CD14-positive monocyte (primary cell): ENCODE measurements at regions not wholly inside any gene's neighbourhood (a gene's known extent, or its start where the extent isn't known, plus 50 kb on each side); places are given as distances from the start of the nearest gene placed in this dataset.

Experiments used
- DNase-seq, 3 donors: peaks; one replicate each; pipeline ENCODE4 v3.0.0-alpha.2; 2011 to 2022
- H2AFZ ChIP-seq: 2 replicates; pipeline ENCODE4 v1.6.0; 2012; ENCODE audit warnings: mild to moderate bottlenecking, low read depth, low read length, inconsistent platforms; ENCODE audit not compliant: insufficient read depth, poor library complexity, severe bottlenecking
- H3K27ac ChIP-seq, 2 donors: 1 replicate in 1 of 2; 2 replicates in 1 of 2; pipeline ENCODE4 v1.5.1; 2012 to 2013; ENCODE audit warnings: low read length in 2 of 2, control low read depth in 1 of 2, inconsistent platforms in 1 of 2, low read depth in 1 of 2, mild to moderate bottlenecking in 1 of 2
- H3K27me3 ChIP-seq, 2 donors: one replicate each; pipeline versions ENCODE4 v1.6.0 to v1.6.1; 2011 to 2013; ENCODE audit warnings: low read length in 2 of 2; ENCODE audit not compliant: control insufficient read depth in 2 of 2, insufficient read depth in 2 of 2
- H3K36me3 ChIP-seq, 2 donors: replicated peaks in 1 of 2; 1 replicate in 1 of 2; 2 replicates in 1 of 2; pipeline versions ENCODE4 v1.5.1 to v1.6.1; 2012 to 2013; ENCODE audit warnings: low read length in 2 of 2, control low read depth in 1 of 2, inconsistent platforms in 1 of 2, mild to moderate bottlenecking in 1 of 2; ENCODE audit not compliant: insufficient read depth in 2 of 2, control insufficient read depth in 1 of 2
- H3K4me1 ChIP-seq, 2 donors: 1 replicate in 1 of 2; 2 replicates in 1 of 2; pipeline versions ENCODE4 v1.5.1 to v1.6.1; 2012 to 2013; ENCODE audit warnings: low read length in 2 of 2, control low read depth in 1 of 2, inconsistent platforms in 1 of 2, mild to moderate bottlenecking in 1 of 2, moderate library complexity in 1 of 2; ENCODE audit not compliant: insufficient read depth in 2 of 2, control insufficient read depth in 1 of 2
- H3K4me2 ChIP-seq: replicated peaks from 2 replicates; pipeline ENCODE3; 2012; ENCODE audit warnings: low read length, moderate library complexity, mild to moderate bottlenecking; ENCODE audit not compliant: poor library complexity, severe bottlenecking; ENCODE audit errors: extremely low read depth
- H3K4me3 ChIP-seq, 3 experiments: fragments of 200-600 bp in 1 of 3; sonication (generic) in 1 of 3; replicated peaks in 1 of 3; 1 replicate in 2 of 3; 2 replicates in 1 of 3; pipeline ENCODE4 v1.5.1; 2011 to 2013; ENCODE audit warnings: low read length in 3 of 3, mild to moderate bottlenecking in 3 of 3, control low read depth in 2 of 3, low read depth in 2 of 3, inconsistent platforms in 1 of 3, moderate library complexity in 1 of 3
- H3K79me2 ChIP-seq: 2 replicates; pipeline ENCODE4 v1.6.0; 2012; ENCODE audit warnings: mild to moderate bottlenecking, control low read depth, inconsistent platforms, low read length, moderate library complexity; ENCODE audit not compliant: insufficient read depth
- H3K9ac ChIP-seq: 2 replicates; pipeline ENCODE4 v1.6.0; 2017; ENCODE audit warnings: low read length, mild to moderate bottlenecking; ENCODE audit not compliant: insufficient read depth, poor library complexity, severe bottlenecking
- H3K9me3 ChIP-seq, 2 donors: replicated peaks in 1 of 2; 1 replicate in 1 of 2; 2 replicates in 1 of 2; pipeline versions ENCODE4 v1.5.1 to v1.6.1; 2012 to 2013; ENCODE audit warnings: low read length in 2 of 2, control low read depth in 1 of 2; ENCODE audit not compliant: control insufficient read depth in 1 of 2, insufficient read depth in 1 of 2
- H4K20me1 ChIP-seq: 2 replicates; pipeline ENCODE4 v1.6.0; 2012; ENCODE audit warnings: mild to moderate bottlenecking, low read length, control low read depth, moderate library complexity; ENCODE audit not compliant: insufficient read depth
- H3K27ac Mint-ChIP-seq, 7 donors: one replicate each; pipeline ENCODE4 v1.8.0; 2020; ENCODE audit warnings: mild to moderate bottlenecking in 7 of 7, mixed read lengths in 7 of 7, moderate library complexity in 6 of 7, inconsistent platforms in 2 of 7
- H3K27me3 Mint-ChIP-seq, 3 donors: one replicate each; pipeline ENCODE4 v1.8.0; 2021 to 2022; ENCODE audit warnings: low read depth in 3 of 3, mild to moderate bottlenecking in 3 of 3, mixed read lengths in 3 of 3, moderate library complexity in 3 of 3, inconsistent platforms in 1 of 3
- H3K36me3 Mint-ChIP-seq, 2 donors: one replicate each; pipeline ENCODE4 v1.8.0; 2020; ENCODE audit warnings: mixed read lengths in 2 of 2, inconsistent platforms in 1 of 2, mild to moderate bottlenecking in 1 of 2
- H3K4me1 Mint-ChIP-seq: one replicate; pipeline ENCODE4 v1.8.0; 2020; ENCODE audit warnings: mild to moderate bottlenecking, mixed read lengths
- H3K4me3 Mint-ChIP-seq, 2 donors: one replicate each; pipeline ENCODE4 v1.8.0; 2020; ENCODE audit warnings: mild to moderate bottlenecking in 2 of 2, mixed read lengths in 2 of 2, moderate library complexity in 1 of 2
- H3K9me3 Mint-ChIP-seq, 7 donors: one replicate each; pipeline ENCODE4 v1.8.0; 2020 to 2022; ENCODE audit warnings: mixed read lengths in 7 of 7, mild to moderate bottlenecking in 6 of 7, moderate library complexity in 6 of 7, inconsistent platforms in 2 of 7
- WGBS: methylation state at CpG from one replicate; pipeline ENCODE4 v1.1.5; 2013; ENCODE audit warnings: missing lambda C conversion rate; ENCODE audit not compliant: insufficient coverage; 5-methylcytosine and 5-hydroxymethylcytosine counted together
- intact Hi-C, 2 donors: fragments of 100-400 bp; cut with micrococcal nuclease; formaldehyde crosslinking; loops; one replicate each; pipeline versions ENCODE4 v1.15.0 to v1.15.1; 2023
- TF ChIP-seq, protein P1 (sequence below): fragments of 200-600 bp; IDR thresholded peaks from one replicate; pipeline ENCODE4 v1.8.0; 2022; ENCODE audit warnings: antibody characterized with exemption, mild to moderate bottlenecking

GRCh38 chr9:88059469-88059868 is 78.8 kb downstream of the SPATA31C2 start:
- intact Hi-C loops, result no loop called here

DNA sequence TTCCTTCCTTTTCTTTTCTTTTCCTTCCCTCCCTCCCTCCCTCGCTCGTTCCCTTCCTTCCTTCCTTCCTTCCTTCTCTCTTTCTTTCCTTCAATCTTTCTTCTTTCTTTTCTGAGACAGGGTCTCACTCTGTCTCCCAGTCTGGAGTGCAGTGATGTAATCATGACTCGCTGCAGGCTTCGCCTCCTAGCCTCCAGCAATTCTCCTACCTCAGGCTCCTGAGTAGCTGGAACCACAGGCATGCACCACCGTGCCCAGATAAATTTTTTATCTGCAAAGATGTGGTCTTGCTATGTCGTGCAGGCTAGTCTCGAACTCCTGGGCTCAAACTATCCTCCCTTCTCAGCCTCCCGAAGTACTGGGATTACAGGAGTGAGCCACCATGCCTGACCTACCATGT is 81.4 kb downstream of the SPATA31C2 start:
- Mint-ChIP-seq H3K4me3 (no peak overlapping the region), H3K27ac (no peak overlapping the region), H3K27me3 (peaks cover 2 to 6% (median 4%) of the 10 kb centered on the region in 3 donors), H3K36me3 (no peaks in the 10 kb centered on the region), H3K4me1 (no peaks in the 10 kb centered on the region), H3K9me3 (peaks cover 5 to 22% (median 9%) of the 10 kb centered on the region in 7 donors)
- Histone ChIP-seq H3K27me3 (no peaks in the 10 kb centered on the region), H3K9ac (no peak overlapping the region), H4K20me1 (no peaks in the 10 kb centered on the region), H3K4me3 (no peak overlapping the region), H3K79me2 (no peaks in the 10 kb centered on the region), H3K27ac (no peak overlapping the region), H3K36me3 (no peaks in the 10 kb centered on the region), H3K4me1 (no peaks in the 10 kb centered on the region), H3K4me2 (no peak overlapping the region), H3K9me3 (peaks cover 0 to 6% of the 10 kb centered on the region in 2 donors), H2AFZ (no peak overlapping the region)
- WGBS, result 65% methylated on average over 6 of the region's 8 CpGs
- no peak for DNase-seq
- intact Hi-C loops, result no loop called here
- TF ChIP-seq, protein P1, sequence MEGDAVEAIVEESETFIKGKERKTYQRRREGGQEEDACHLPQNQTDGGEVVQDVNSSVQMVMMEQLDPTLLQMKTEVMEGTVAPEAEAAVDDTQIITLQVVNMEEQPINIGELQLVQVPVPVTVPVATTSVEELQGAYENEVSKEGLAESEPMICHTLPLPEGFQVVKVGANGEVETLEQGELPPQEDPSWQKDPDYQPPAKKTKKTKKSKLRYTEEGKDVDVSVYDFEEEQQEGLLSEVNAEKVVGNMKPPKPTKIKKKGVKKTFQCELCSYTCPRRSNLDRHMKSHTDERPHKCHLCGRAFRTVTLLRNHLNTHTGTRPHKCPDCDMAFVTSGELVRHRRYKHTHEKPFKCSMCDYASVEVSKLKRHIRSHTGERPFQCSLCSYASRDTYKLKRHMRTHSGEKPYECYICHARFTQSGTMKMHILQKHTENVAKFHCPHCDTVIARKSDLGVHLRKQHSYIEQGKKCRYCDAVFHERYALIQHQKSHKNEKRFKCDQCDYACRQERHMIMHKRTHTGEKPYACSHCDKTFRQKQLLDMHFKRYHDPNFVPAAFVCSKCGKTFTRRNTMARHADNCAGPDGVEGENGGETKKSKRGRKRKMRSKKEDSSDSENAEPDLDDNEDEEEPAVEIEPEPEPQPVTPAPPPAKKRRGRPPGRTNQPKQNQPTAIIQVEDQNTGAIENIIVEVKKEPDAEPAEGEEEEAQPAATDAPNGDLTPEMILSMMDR, result no peak

More at GRCh38 chr9:88059469-88059868, 78.8 kb downstream of the SPATA31C2 start:
- Mint-ChIP-seq H3K4me3 (no peak overlapping the region), H3K9me3 (peaks cover 2 to 13% (median 7%) of the 10 kb centered on the region in 7 donors), H3K27me3 (peaks cover 2 to 6% (median 4%) of the 10 kb centered on the region in 3 donors), H3K36me3 (no peaks in the 10 kb centered on the region), H3K27ac (no peak overlapping the region), H3K4me1 (no peaks in the 10 kb centered on the region)
- H3K9me3 ChIP-seq, result no peaks in the 10 kb centered on the region
- WGBS, result 100% methylated on average over 2 of the region's 3 CpGs
- DNase-seq, result no peak
- TF ChIP-seq, protein P1, result no peak
- H3K4me1 ChIP-seq, result no peaks in the 10 kb centered on the region
- H3K36me3 ChIP-seq, result no peaks in the 10 kb centered on the region
- H3K27me3 ChIP-seq, result no peaks in the 10 kb centered on the region
- H3K79me2 ChIP-seq, result no peaks in the 10 kb centered on the region
- no peak overlapping the region for H3K4me3 ChIP-seq
- no peak overlapping the region for H3K27ac ChIP-seq
- H2AFZ ChIP-seq, result no peak overlapping the region
- H4K20me1 ChIP-seq, result no peaks in the 10 kb centered on the region
- H3K9ac ChIP-seq, result no peak overlapping the region
- no peak overlapping the region for H3K4me2 ChIP-seq
